GM12872 (cell line): ENCODE measurements at regions not wholly inside any gene's neighbourhood (a gene's known extent, or its start where the extent isn't known, plus 50 kb on each side); places are given as distances from the start of the nearest gene placed in this dataset.

Experiments
- TF ChIP-seq, protein P1 (sequence below): IDR thresholded peaks from 3 replicates; pipeline ENCODE4 v1.5.1; 2011; ENCODE audit warnings: low read depth, mild to moderate bottlenecking, low read length, moderate library complexity; ENCODE audit not compliant: insufficient read depth

DNA sequence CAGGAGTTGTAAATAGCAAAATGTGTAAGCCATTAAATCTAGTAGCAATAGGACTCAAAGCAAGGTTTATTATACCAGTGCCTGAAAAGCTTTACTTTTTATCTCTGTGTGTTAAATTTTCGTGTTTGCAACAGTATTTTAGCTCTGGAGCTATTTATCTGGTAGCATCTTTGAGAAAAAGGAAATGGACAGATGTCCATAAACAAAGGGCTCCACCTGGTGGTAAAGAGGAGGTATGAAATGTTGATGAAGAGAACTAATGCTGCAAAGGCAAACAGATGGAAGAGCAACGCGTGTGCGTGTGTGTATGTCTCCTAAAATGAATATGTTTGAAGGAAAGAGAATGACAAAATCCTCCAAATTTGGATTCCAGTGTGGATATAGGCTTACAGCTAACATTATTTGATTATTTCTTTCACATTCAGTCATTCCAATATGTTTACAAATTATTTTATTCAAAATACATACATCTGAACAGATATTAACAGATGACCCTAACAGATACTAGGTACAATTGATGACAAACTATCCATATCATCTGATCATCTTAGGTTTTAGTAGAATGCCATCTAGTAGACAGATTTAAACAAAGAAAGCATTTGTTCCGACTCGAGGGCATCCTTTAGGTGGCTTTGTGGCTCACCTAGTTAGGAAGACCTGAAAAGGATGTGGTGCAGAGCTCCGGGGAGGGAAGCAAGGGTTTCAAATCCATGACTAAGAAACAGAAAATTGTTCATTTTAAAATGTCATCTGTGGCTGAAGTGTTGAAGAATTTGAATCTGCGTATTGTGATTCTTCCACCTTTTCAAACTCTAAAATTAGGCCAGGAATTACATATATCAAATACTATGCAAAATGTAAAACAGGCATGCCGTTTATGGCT, 383.3 kb downstream of the MTX2 start:
- TF ChIP-seq, protein P1, sequence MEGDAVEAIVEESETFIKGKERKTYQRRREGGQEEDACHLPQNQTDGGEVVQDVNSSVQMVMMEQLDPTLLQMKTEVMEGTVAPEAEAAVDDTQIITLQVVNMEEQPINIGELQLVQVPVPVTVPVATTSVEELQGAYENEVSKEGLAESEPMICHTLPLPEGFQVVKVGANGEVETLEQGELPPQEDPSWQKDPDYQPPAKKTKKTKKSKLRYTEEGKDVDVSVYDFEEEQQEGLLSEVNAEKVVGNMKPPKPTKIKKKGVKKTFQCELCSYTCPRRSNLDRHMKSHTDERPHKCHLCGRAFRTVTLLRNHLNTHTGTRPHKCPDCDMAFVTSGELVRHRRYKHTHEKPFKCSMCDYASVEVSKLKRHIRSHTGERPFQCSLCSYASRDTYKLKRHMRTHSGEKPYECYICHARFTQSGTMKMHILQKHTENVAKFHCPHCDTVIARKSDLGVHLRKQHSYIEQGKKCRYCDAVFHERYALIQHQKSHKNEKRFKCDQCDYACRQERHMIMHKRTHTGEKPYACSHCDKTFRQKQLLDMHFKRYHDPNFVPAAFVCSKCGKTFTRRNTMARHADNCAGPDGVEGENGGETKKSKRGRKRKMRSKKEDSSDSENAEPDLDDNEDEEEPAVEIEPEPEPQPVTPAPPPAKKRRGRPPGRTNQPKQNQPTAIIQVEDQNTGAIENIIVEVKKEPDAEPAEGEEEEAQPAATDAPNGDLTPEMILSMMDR: peak; percentile 75

DNA sequence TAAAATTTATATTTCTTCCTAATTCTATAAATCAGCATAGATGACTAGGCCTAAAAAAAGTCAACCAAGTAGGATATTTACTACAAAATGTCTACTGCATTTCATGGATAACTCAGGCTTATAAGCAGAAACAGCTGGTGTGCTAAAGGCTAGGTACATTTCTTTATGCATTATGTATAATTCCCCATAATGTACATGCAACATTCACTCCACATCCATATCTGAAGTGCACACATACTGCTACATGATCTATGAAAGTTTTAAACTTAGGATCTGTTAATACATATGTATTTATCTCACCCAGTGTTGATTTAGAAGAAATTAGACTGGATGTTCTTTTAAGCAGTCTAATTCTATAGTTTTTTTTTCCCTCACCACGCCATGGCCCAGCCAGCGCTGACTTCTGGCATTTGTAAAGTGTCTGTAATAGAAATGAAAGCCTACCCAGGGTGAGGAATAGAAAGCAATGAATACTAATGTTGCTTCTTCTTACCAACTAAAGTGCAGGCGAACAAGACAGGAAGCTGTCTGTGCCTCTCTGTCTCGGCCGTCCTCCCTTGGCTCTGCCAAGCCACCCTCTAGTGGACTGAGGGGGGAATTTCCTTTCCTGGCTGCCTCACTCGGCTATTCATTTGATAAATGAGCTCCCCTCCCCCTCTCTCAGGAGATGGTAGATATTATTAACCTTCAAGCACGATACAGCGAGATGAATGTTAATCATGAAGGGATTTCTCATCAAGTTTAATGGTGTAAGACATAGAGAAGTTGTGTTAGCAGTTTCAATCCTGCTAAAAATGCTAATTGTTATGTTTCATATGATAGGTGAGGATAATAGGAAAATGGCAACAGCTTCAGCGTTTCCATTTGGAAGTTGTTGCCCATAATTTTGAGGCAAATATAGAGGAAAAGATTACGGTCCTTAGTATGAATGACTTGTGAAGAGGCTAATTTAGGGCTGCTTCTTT, 384.5 kb downstream of the MTX2 start:
- TF ChIP-seq, protein P1: peak; percentile 77

DNA sequence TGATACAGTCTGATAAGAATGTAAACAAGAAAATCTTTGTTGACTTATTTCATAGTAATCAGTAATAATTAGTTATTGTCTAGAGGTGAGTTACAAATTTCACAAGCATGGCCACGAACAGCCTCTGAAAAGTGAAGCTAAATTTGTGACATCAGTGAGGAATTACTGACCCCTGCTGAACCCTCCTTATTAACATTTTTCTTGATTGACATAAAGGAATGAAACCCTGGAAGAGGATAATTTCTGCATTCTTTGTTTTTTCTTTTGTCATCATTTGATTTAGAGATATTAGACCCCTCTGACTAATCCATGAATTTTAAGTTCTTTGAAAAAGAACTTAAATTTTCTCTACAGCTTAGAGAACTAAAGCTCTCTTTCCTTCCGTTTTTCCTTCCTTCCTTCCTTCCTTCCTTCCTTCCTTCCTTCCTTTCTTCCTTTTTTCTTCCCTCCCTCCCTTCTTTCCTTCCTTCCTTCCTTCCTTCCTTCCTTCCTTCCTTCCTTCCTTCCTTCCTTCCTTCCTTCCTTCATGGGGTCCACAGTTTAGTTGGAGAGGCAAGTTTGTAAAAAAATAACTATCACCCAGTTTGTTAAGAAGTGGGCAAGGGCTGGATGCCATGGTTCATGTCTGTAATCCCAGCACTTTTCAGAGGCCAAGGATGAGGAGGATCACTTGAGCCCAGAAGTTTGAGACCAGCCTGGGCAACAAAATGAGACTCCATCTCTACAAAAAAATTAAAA, 387.0 kb downstream of the MTX2 start:
- TF ChIP-seq, protein P1: no peak

DNA sequence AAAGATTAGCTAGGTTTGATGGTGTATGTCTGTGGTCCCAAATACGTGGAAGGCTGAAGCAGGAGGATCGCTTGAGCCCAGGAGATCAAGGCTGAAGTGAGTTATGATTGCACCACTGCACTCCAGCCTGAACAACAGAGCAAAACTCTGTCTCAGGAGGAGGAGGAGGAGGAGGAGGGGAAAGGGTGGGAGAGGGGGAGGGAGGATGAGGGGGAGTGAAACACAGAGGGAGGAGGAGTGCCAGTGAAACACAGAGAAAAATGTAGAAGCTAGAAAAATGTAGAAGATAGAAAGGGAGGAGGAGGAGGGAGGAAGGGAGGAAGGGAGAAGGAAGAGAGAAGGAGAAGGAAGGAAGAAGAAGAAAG, 387.5 kb downstream of the MTX2 start:
- TF ChIP-seq, protein P1: no peak

DNA sequence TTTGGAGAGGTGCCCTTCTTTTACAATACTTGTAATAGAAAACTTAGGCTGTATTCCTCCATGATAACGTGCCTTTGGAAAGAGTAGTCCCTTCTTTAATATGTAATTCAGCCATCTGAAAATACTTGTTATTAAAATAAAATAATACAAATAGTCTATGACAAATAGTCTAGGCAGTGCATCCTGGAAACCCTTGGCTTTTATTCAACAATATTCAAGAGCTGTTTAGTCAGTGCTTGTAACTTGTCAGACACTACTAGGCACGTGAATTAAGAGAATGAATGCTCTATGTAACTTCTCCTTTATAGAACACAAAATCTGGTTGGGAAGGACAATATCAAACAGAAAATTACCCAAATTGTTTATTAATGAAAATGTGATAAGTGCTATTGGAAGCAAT, 388.2 kb downstream of the MTX2 start:
- TF ChIP-seq, protein P1: no peak

DNA sequence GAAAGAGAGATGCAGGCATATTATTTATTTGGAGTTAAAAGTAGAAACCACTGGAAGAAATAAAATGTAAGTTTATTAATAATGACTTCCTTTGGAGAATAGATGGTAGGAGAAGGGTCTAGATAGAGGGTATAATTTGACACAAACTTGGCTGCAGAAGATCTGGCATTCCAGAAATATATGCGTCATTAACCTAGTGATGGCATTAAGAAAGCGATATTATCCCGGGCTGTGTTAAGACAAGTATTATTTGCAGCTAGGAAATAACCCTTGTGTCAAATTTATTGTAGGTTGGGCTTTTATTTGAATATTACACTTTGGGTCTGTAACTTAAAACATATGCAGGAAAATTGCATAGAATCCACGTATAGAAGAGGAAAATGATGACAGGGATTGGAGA, 389.5 kb downstream of the MTX2 start:
- TF ChIP-seq, protein P1: no peak
